Ishikawa (cell line): ENCODE measurements at regions not wholly inside any gene's neighbourhood (a gene's known extent, or its start where the extent isn't known, plus 50 kb on each side); places are given as distances from the start of the nearest gene placed in this dataset.

Experiments used
- CREB1 ChIP-seq: IDR thresholded peaks from 2 replicates; pipeline ENCODE4 v1.6.1; 2012; ENCODE audit warnings: low read depth
- EP300 ChIP-seq: IDR thresholded peaks from 2 replicates; pipeline ENCODE4 v1.6.1; 2012; ENCODE audit warnings: borderline replicate concordance
- NFIC ChIP-seq: IDR thresholded peaks from 2 replicates; pipeline ENCODE4 v1.6.1; 2012
- RAD21 ChIP-seq: IDR thresholded peaks from 2 replicates; pipeline ENCODE4 v1.6.1; 2012; ENCODE audit warnings: low read depth
- TAF1 ChIP-seq: IDR thresholded peaks from 2 replicates; pipeline ENCODE4 v1.6.1; 2012; ENCODE audit warnings: low read depth, mild to moderate bottlenecking
- TEAD4 ChIP-seq: IDR thresholded peaks from 2 replicates; pipeline ENCODE4 v1.6.1; 2012
- YY1 ChIP-seq: IDR thresholded peaks from 2 replicates; pipeline ENCODE4 v1.6.1; 2012; ENCODE audit warnings: low read depth
- ZBTB7A ChIP-seq: IDR thresholded peaks from 2 replicates; pipeline ENCODE4 v1.6.1; 2012; ENCODE audit warnings: low read depth
- TF ChIP-seq, protein P1 (sequence below): IDR thresholded peaks from 2 replicates; pipeline ENCODE4 v1.6.1; 2012; ENCODE audit warnings: low read depth, mild to moderate bottlenecking
- TF ChIP-seq, protein P2 (sequence below): IDR thresholded peaks from 2 replicates; pipeline ENCODE4 v1.6.1; 2012

DNA sequence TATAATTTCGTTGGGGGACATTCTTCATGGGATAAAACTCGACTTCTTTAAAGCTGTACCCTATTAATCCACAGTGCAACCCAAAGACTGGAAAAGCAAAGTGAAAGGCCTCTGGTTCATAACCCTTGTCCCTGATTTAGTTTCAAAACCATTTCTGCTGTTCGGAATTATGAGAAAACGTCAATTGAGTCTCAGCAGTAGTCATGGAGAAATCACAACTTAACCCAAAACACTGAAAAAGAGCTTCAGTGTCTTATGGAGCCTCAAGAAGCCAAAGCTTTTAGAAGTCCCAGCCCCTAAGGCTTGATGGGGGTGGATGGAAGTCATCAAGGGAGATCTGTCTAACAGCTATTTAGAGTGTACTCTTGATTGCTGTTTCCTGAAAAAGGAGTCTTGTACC lies 73.5 kb upstream of the VCAM1 start:
- TF ChIP-seq RAD21 (no peak), EP300 (no peak), TEAD4 (no peak), TAF1 (no peak), CREB1 (no peak), YY1 (no peak), ZBTB7A (no peak), NFIC (no peak)
- TF ChIP-seq, protein P1, sequence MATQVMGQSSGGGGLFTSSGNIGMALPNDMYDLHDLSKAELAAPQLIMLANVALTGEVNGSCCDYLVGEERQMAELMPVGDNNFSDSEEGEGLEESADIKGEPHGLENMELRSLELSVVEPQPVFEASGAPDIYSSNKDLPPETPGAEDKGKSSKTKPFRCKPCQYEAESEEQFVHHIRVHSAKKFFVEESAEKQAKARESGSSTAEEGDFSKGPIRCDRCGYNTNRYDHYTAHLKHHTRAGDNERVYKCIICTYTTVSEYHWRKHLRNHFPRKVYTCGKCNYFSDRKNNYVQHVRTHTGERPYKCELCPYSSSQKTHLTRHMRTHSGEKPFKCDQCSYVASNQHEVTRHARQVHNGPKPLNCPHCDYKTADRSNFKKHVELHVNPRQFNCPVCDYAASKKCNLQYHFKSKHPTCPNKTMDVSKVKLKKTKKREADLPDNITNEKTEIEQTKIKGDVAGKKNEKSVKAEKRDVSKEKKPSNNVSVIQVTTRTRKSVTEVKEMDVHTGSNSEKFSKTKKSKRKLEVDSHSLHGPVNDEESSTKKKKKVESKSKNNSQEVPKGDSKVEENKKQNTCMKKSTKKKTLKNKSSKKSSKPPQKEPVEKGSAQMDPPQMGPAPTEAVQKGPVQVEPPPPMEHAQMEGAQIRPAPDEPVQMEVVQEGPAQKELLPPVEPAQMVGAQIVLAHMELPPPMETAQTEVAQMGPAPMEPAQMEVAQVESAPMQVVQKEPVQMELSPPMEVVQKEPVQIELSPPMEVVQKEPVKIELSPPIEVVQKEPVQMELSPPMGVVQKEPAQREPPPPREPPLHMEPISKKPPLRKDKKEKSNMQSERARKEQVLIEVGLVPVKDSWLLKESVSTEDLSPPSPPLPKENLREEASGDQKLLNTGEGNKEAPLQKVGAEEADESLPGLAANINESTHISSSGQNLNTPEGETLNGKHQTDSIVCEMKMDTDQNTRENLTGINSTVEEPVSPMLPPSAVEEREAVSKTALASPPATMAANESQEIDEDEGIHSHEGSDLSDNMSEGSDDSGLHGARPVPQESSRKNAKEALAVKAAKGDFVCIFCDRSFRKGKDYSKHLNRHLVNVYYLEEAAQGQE = no peak
- TF ChIP-seq, protein P2, sequence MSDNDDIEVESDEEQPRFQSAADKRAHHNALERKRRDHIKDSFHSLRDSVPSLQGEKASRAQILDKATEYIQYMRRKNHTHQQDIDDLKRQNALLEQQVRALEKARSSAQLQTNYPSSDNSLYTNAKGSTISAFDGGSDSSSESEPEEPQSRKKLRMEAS = no peak
